HG02938 (cell line): ENCODE measurements at regions not wholly inside any gene's neighbourhood (a gene's known extent, or its start where the extent isn't known, plus 50 kb on each side); places are given as distances from the start of the nearest gene placed in this dataset.
A peak's percentile ranks its signal among the peaks of the same experiment; 100 is the strongest.

Experiments used
- ATAC-seq: cut with Tn5 transposase; IDR thresholded peaks from one replicate; pipeline ENCODE4 v1.9.1; 2021; ENCODE audit warnings: mild to moderate bottlenecking, moderate library complexity; ENCODE audit not compliant: unreplicated experiment

- no peak for ATAC-seq
These were observed 239.8 kb upstream of the TLE3 start for GRCh38 chr15:70337277-70338186.

- no peak for ATAC-seq
These were observed 238.8 kb upstream of the TLE3 start for GRCh38 chr15:70336425-70337009.

DNA sequence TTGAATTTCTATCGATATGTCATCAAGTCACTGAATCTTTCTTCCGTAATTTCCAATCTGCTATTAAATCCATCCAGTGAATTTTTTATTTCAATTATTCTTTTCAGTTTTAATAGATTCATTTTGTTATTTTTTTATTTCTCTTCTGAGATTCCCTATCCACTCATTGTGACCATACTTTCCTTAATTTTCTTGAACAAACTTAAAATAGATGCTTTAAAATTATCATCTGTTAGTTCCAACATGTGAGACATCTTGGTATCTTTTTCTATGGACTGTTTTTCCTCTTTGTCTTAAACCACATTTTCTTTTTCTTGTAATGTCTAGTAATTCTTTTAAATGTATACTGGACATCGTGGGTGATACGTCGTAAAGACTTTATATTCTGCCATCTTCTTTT lies 236.6 kb upstream of the TLE3 start:
- ATAC-seq = no peak

DNA sequence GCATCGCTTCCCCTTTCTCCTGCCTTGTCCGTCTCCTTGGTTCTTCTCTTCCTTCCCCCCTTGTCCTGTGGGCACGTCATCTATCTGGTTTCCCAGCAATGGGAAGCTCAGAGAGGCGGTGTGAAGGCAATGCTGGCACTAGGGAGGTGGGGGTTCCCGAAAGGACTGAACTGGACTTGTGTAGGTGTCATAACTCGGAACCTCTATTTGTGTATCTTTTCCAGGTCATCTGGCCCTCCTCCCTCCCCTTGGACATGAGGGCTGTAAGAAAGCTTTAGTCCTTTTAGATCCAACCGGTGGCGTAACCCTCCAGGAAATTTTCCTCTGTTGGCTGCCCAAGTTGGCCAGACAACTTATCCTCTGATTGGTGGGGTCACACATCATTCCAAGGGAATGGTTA lies 231.5 kb upstream of the TLE3 start:
- no peak for ATAC-seq

DNA sequence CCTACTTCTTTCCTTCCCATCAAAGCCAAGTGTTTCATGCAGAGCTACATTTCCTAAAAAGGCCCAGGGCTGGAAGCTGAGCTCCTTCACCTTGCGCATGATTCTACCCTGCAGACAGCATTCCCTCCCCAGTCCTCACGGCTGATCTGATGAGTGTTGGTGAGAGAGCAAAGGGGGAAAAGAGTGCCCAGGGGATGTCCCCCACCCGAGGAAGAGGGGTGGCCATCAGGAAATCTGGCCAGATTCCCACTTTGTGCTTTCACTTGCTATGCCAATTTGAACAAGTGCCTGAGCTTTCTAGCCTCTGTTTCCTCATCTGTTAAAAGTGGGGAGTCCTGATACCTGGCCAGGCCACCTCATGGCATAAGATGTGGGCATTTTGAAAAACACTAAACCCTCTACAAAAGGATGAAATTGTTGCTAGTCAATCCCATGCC lies 231.0 kb upstream of the TLE3 start:
- ATAC-seq = no peak

DNA sequence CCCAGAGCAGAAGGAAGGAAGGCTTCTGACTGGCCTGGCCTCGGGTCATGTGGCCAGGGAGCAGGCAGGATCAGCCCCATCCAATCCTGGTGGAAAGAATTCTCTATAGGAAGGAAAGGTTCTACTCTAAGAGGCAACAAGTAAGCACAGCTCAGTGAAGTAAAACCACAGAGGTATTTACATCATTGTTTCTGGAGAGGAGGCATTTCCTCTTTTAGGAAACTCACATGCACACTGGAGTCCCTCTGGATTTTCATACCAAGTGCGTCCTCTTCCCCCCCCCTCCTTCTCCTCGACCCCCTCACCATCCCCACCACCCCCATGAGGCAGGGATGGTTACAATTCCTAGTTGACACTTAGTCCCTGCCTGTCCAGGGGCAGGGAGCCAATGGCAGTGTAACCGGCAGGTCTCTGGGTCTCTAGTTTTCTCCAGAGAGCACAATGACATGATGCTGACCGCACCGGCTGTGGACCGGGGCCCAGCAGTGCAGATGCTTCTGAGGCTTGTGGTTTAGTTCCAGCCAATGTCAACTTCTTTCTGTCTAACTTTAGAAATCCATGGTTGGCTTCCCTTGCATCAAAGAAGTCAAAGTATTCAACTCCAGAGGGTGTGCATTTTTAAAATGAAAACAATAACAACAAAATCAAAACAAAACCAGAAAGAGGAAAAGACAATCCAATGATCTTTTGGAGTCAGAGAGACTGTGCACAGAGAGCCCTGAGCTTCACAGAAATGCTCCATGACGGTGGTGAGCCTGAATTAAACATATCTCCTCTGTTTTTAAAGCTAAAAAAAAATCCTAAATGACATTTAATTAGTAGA lies 230.3 kb upstream of the TLE3 start:
- peak; percentile 62 for ATAC-seq

GRCh38 chr15:70327328-70327855 lies 229.7 kb upstream of the TLE3 start:
- ATAC-seq = no peak

- no peak for ATAC-seq
These were observed 226.6 kb upstream of the TLE3 start for GRCh38 chr15:70324001-70324974.

- ATAC-seq = no peak
These were observed 225.6 kb upstream of the TLE3 start for GRCh38 chr15:70323111-70323851.

- no peak for ATAC-seq
These were observed 224.4 kb upstream of the TLE3 start for GRCh38 chr15:70322051-70322668.

DNA sequence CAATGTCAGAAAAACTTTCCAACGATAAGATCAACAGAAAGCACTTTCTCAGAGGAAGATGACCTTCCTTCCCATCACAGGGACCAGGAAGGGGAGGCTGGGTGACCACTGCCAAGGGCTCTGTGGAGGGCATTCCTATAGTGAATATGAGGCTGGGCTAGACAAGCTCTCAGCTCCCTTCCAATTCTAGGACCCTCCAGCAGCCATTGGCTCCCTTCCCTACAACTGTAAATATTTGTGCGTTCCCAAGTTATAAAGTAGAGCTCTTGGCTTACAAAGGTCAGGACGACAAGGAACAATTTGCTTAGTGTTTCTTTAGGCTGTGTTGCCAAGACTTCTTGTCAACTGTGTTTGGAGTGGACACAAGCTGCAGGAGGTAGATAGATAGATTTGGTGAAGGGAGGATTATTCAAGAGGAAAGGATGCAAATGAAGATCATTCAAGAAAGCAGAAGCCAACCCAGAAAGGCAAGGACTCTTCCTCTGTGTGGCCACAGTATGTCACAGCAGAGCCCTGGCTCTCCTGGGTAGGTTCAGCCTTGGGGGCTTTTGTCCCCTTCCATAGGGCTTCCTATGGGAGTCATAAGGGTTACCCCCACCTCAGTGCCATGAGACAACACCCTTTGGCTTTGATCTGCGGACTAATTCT lies 223.6 kb upstream of the TLE3 start:
- ATAC-seq = no peak

GRCh38 chr15:70320482-70320881 lies 222.8 kb upstream of the TLE3 start:
- ATAC-seq = no peak

- no peak for ATAC-seq
These were observed 222.4 kb upstream of the TLE3 start for GRCh38 chr15:70320077-70320476.

GRCh38 chr15:70319466-70319865 lies 221.7 kb upstream of the TLE3 start:
- ATAC-seq = peak; percentile 89

GRCh38 chr15:70318594-70319465 lies 221.1 kb upstream of the TLE3 start:
- peak; percentile 32 for ATAC-seq

- ATAC-seq = no peak
These were observed 218.4 kb upstream of the TLE3 start for GRCh38 chr15:70316059-70316600.

DNA sequence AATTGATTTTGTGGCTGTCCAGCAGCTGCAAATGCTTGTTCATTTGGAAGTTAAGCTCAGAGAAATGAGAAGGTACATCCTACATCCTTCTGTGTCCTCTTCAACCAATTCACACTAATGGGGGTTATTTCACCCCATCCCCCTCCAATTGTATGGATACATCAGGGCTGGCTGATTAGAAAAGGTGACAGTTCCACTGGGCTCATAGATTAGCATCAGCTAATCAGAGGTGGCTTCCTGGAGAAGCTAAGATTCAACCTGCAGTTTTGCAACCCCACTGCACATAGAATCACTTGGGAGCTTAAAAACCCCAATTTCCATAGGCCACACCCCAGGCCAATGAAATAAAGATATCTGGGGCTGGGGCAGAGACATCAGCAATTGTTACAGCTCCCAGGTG lies 217.7 kb upstream of the TLE3 start:
- ATAC-seq = no peak
